HG03342 (cell line): ENCODE measurements at regions not wholly inside any gene's neighbourhood (a gene's known extent, or its start where the extent isn't known, plus 50 kb on each side); places are given as distances from the start of the nearest gene placed in this dataset.
"Not testable (repeated sequence)": the region's sequence is repeated elsewhere in the genome, so short reads cannot be mapped to it uniquely, and the experiment has no call there.

Source experiments
- ATAC-seq: cut with Tn5 transposase; IDR thresholded peaks from one replicate; pipeline ENCODE4 v1.9.1; 2021; ENCODE audit warnings: mild to moderate bottlenecking, moderate library complexity; ENCODE audit not compliant: unreplicated experiment

GRCh38 chr3:88657459-88657858 is 450.0 kb upstream of the EPHA3 start:
- no peak for ATAC-seq

GRCh38 chr3:88661433-88661824 is 446.0 kb upstream of the EPHA3 start:
- no peak for ATAC-seq

GRCh38 chr3:88668180-88668579 is 439.2 kb upstream of the EPHA3 start:
- ATAC-seq = no peak

- ATAC-seq = no peak
Observed at GRCh38 chr3:88671573-88671972, 435.8 kb upstream of the EPHA3 start.

- no peak for ATAC-seq
Observed at GRCh38 chr3:88677298-88677697, 430.1 kb upstream of the EPHA3 start.

- ATAC-seq = no peak
Observed at GRCh38 chr3:88678747-88679146, 428.7 kb upstream of the EPHA3 start.

- ATAC-seq = no peak
Observed at GRCh38 chr3:88690287-88690686, 417.1 kb upstream of the EPHA3 start.

- no peak for ATAC-seq
Observed at GRCh38 chr3:88691081-88691480, 416.3 kb upstream of the EPHA3 start.

- no peak for ATAC-seq
Observed at GRCh38 chr3:88703501-88704059, 403.8 kb upstream of the EPHA3 start.

- no peak for ATAC-seq
Observed at GRCh38 chr3:88704338-88704737, 403.1 kb upstream of the EPHA3 start.

GRCh38 chr3:88707837-88708236 is 399.6 kb upstream of the EPHA3 start:
- ATAC-seq = no peak

- ATAC-seq = no peak
Observed at GRCh38 chr3:88712552-88712951, 394.9 kb upstream of the EPHA3 start.

GRCh38 chr3:88713233-88713691 is 394.2 kb upstream of the EPHA3 start:
- ATAC-seq = no peak

- no peak for ATAC-seq
Observed at GRCh38 chr3:88725440-88726165, 381.8 kb upstream of the EPHA3 start.

GRCh38 chr3:88732186-88732585 is 375.2 kb upstream of the EPHA3 start:
- ATAC-seq = no peak

- no peak for ATAC-seq
Observed at GRCh38 chr3:88742106-88742505, 365.3 kb upstream of the EPHA3 start.

GRCh38 chr3:88742674-88743507 is 364.5 kb upstream of the EPHA3 start:
- no peak for ATAC-seq

GRCh38 chr3:88744896-88745295 is 362.5 kb upstream of the EPHA3 start:
- ATAC-seq = no peak

- ATAC-seq = not testable (repeated sequence)
Observed at GRCh38 chr3:88747145-88747544, 360.3 kb upstream of the EPHA3 start.

GRCh38 chr3:88758676-88759075 is 348.7 kb upstream of the EPHA3 start:
- ATAC-seq = no peak

GRCh38 chr3:88767746-88768145 is 339.7 kb upstream of the EPHA3 start:
- no peak for ATAC-seq

- ATAC-seq = no peak
Observed at GRCh38 chr3:88773766-88774165, 333.7 kb upstream of the EPHA3 start.
